HG03575 (cell line): ENCODE measurements at regions not wholly inside any gene's neighbourhood (a gene's known extent, or its start where the extent isn't known, plus 50 kb on each side); places are given as distances from the start of the nearest gene placed in this dataset.
"Not testable (repeated sequence)": the region's sequence is repeated elsewhere in the genome, so short reads cannot be mapped to it uniquely, and the experiment has no call there.

Source experiments
- ATAC-seq: cut with Tn5 transposase; IDR thresholded peaks from one replicate; pipeline ENCODE4 v1.9.1; 2021; ENCODE audit not compliant: unreplicated experiment, insufficient number of reproducible peaks, low FRiP score; ENCODE audit errors: extremely low read depth

DNA sequence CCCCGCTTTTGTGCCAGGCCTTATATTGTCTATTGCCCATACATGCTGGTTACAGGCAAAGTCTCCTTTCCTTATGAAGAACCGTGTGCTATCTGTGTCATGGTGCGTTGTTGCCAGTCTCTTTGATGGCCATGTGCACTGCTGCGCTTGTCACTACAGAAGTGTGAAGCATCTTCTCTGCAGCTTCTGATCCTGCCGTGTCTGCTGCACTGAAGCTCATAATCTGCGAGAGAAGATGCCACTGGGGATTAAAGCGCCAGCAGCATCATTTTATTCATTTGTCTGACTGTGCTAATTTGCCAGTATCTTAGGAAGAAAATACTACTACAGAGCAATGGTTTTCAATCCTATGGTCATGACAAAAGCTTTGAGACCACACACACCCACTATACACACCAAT lies 330.1 kb downstream of the FAT3 start:
- no peak for ATAC-seq

DNA sequence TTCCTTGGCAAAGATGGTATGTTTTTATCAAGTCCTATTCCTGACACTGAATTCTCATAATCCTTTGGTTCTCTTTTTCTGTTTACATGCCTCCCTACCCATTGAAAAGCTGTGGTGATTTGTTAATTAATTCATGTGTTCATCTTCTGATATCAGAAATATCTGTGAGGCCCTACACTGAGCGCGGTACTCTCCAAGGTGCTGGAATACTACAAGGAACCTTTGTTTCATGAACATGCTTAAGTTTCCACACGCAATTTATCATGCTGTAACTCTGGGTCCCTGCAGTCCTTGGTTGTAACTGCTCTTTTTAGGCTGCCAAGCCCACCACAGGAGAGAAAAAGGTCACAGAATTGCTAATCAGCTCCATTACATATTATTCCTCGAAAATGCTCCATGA lies 331.8 kb downstream of the FAT3 start:
- no peak for ATAC-seq

DNA sequence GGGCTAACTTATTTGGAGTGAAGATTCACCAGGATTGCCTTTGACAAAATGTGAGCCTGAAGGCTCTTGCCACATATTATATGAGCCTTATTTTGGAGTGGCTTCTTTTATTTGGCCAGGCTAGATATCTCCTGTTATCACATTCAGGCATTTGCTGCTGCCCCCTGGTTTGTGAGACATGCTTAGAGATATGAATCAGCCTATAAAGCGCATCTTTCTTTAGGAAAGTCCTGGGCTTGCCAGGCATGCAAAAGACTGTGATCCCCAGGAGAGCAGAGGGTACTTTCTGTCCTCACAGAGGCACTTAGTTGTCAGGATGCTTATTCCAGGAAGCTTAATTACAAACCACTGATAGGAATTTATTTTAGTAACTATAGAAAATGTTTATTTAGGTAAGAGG lies 333.3 kb downstream of the FAT3 start:
- no peak for ATAC-seq

- no peak for ATAC-seq
These were observed 333.7 kb downstream of the FAT3 start for GRCh38 chr11:92558323-92558722.

GRCh38 chr11:92569726-92570125 lies 345.1 kb downstream of the FAT3 start:
- ATAC-seq: no peak

DNA sequence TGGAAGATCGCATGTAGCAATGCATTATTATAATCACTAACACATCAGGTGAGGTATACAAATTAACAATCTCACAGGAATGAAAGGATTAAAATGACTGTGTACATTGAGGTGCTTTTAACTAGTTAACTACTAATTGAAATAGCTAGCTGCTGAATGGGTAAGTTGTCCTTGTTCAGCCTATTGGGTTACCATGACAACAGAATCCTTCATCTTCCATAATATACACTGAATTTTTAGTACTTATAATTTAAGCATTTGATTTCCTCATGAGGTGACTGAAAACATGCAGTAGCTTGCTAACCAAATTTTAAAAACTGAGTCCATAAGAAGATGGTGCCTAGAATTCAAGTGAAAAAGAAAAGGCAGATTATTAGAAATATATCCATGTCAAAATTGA lies 347.9 kb downstream of the FAT3 start:
- ATAC-seq: no peak

DNA sequence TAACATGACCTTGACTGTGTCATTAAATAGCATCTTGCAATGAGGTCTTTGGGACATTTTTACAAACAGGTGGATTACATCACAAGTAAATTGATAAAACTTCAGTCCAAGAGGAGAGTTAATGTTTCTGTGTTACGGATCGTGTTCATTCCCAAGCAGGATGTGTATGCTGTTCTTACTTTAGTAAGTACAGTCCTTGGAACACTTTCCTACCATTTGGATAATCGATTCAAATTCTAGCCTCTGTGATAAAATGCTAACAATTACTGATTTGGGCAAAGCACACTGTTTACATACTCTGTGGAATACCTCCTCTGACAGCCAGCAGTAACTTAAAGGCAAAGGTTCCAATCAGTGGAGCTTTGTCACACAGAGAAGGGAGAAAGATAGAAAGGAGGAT lies 351.7 kb downstream of the FAT3 start:
- ATAC-seq: no peak

GRCh38 chr11:92580908-92581307 lies 356.3 kb downstream of the FAT3 start:
- ATAC-seq: no peak

- no peak for ATAC-seq
These were observed 363.8 kb downstream of the FAT3 start for GRCh38 chr11:92588393-92588792.

DNA sequence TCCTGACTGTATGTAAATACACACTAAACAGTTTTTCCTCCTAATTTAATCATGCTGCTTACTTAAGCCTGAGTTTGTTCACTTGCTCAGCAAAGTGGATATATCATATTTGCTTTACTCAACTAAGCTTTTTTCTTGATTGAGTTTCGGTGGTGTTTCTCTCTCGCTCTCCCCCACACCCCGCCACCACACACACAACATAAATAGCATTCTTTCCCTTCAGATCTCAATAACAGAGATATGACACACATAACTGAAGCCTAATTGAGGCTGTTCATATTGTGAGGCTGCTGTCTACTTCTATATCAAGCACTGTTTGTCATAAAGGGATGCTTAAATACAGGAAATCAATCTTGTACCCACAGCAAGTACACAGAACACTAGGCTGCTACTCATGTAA lies 364.9 kb downstream of the FAT3 start:
- ATAC-seq: no peak

DNA sequence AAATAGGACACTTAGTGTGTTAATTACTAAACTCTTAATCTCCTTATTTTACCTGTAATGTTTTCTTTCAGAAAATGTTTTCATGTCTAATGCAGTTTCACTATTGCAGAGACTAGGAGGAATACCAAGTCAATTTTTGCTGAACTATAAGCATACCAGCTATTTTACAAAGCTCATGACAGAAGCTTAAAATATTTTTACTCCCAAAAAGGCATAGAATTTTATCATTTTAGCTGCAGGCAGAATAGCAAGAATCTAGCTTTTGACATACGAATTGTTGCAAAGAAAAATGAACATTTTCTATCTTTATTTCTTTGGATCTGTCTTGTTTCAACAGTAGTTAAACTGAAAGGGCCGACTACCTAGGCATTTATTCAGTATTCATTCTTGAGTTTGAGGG lies 366.9 kb downstream of the FAT3 start:
- no peak for ATAC-seq

DNA sequence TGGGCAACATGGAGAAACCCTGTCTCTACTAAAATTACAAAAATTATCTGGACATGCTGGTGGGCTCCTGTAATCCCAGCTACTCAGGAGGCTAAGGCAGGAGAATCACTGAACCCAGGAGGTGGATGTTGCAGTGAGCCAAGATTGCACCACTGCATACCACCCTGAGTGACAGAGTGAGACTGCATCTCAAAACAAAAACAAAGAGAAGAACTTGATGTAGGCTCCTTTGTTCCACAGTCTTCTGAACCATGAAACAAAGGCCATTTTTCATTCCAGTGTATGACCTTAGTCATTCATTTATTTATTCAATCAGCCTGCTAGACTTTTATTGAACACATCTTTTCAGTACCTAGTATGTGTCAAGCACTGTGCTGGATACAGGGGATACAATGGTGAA lies 369.6 kb downstream of the FAT3 start:
- no peak for ATAC-seq

DNA sequence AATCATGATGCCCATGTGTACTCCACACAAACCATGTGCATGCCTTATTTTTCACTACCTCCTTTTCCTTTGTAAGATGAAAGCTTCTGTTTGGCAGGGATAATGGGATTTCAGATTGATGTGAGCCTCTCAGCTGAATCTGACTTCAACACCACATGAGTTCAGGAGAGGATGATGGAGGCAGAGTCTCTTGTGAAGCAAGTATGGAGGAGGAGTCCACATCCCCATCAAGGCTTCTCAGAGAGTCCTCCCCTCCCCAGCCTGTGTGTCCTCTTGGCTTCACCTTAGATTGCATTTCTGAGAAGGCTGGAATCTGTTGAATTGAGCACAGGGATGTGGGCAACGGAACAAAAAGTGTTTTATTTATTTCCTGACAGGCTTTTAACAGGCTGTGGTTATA lies 370.4 kb downstream of the FAT3 start:
- no peak for ATAC-seq

GRCh38 chr11:92596596-92597317 lies 372.1 kb downstream of the FAT3 start:
- no peak for ATAC-seq

GRCh38 chr11:92601048-92601447 lies 368.4 kb upstream of the MTNR1B start:
- ATAC-seq: no peak

DNA sequence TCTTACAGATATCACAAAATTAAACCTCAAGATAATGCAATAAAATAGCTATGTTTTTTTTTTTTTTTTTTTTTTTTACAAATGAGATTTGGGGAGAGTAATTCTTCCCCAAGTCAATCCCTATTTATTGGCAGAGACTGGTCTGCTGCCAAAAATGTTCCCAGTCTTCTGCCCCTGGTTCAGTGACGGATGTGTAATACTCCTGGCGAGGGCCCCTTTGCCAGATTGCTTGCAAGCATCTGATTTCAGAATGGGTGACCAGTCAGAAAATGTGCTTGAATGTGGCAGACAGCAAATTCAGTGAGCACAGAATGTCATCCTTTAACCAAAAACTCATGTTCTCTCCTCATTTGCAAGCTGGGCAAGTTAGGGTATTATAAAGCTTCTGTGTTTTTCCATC lies 363.8 kb upstream of the MTNR1B start:
- ATAC-seq: no peak

DNA sequence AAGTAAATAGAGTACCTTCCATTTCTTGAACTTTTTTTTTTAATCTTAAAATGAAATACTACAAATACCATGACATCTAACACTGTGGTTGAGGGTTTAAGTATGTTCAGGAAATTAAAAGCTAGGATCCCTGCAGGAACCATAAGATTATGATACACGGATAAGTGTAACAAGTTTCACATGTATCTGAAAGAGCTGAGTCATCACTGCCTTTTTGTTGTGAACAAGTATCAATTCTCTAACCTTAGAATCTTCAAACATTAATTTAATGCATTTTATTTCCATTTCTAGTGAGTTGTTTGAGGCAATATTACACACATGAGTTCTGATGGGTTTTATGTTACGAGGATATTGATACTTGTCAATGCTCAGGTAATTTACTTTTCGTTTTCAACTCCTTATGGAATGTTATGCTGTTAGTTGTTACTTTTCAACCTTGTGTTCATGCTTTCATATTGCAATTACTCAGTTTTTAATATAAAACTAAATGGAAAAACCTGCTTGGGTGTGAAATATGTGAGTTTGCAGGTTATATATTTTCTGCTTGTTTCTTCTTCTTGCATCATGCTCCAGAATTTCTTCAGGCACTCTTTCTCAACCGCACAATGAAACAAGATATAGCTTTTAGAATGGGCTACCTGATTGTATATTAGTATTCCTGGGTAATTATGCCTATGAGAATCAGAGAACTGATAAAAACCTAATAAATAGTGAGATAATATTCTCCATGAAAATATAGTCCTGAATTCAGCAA lies 361.3 kb upstream of the MTNR1B start:
- no peak for ATAC-seq

- ATAC-seq: no peak
These were observed 358.3 kb upstream of the MTNR1B start for GRCh38 chr11:92611157-92611556.

GRCh38 chr11:92618020-92618419 lies 351.4 kb upstream of the MTNR1B start:
- ATAC-seq: not testable (repeated sequence)

DNA sequence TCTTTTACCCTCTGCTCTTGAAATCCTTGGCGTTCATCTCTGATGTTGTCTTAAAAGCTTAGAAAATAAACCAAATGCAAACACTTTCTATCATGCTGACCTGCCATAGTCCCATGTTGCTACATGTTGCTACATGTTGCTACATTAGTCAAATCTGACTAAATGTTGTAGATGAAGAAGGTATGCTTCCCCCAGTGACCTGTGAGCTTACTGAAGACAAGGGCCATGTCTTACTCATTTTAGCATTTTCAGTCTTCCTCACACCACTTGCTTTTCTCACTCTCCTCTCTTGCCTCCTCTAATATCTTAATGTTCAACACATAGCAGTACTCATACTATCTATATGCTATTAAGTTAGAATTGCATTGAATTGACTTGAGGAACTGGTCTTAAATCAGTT lies 346.4 kb upstream of the MTNR1B start:
- no peak for ATAC-seq

- no peak for ATAC-seq
These were observed 343.6 kb upstream of the MTNR1B start for GRCh38 chr11:92625894-92626293.
